ENCODE measurements at regions not wholly inside any gene's neighbourhood (a gene's known extent, or its start where the extent isn't known, plus 50 kb on each side); places are given as distances from the start of the nearest gene placed in this dataset.
"Not testable (repeated sequence)": the region's sequence is repeated elsewhere in the genome, so short reads cannot be mapped to it uniquely, and the experiment has no call there.

- DNase-seq = no peak
Measured at GRCh38 chr10:35950701-35951100, 308.6 kb upstream of the FZD8 start.

GRCh38 chr10:35950226-35950625, 308.1 kb upstream of the FZD8 start:
- no peak for DNase-seq

GRCh38 chr10:35949811-35950211, 307.7 kb upstream of the FZD8 start:
- DNase-seq = no peak

- DNase-seq = no peak
Measured at GRCh38 chr10:35946556-35946955, 304.5 kb upstream of the FZD8 start.

- no peak for DNase-seq
Measured at GRCh38 chr10:35942057-35942456, 300.0 kb upstream of the FZD8 start.

- DNase-seq = peak; percentile 29
Measured at GRCh38 chr10:35940141-35941041, 298.3 kb upstream of the FZD8 start.

GRCh38 chr10:35938160-35938559, 296.1 kb upstream of the FZD8 start:
- no peak for DNase-seq

- no peak for DNase-seq
Measured at GRCh38 chr10:35937546-35937945, 295.4 kb upstream of the FZD8 start.

GRCh38 chr10:35934642-35934995, 292.5 kb upstream of the FZD8 start:
- DNase-seq = no peak

- DNase-seq = no peak
Measured at GRCh38 chr10:35933940-35934641, 292.0 kb upstream of the FZD8 start.

GRCh38 chr10:35933491-35933890, 291.4 kb upstream of the FZD8 start:
- no peak for DNase-seq

GRCh38 chr10:35929962-35930361, 287.9 kb upstream of the FZD8 start:
- not testable (repeated sequence) for DNase-seq

- no peak for DNase-seq
Measured at GRCh38 chr10:35928748-35929147, 286.7 kb upstream of the FZD8 start.

- DNase-seq = no peak
Measured at GRCh38 chr10:35927990-35928488, 285.9 kb upstream of the FZD8 start.

GRCh38 chr10:35927341-35927740, 285.2 kb upstream of the FZD8 start:
- no peak for DNase-seq

- DNase-seq = no peak
Measured at GRCh38 chr10:35926846-35927245, 284.8 kb upstream of the FZD8 start.

GRCh38 chr10:35925493-35925892, 283.4 kb upstream of the FZD8 start:
- DNase-seq = no peak

GRCh38 chr10:35924759-35925158, 282.7 kb upstream of the FZD8 start:
- no peak for DNase-seq

GRCh38 chr10:35922876-35923600, 280.9 kb upstream of the FZD8 start:
- DNase-seq = no peak

- DNase-seq = no peak
Measured at GRCh38 chr10:35921866-35922350, 279.8 kb upstream of the FZD8 start.

- DNase-seq = no peak
Measured at GRCh38 chr10:35916791-35917190, 274.7 kb upstream of the FZD8 start.

- DNase-seq = no peak
Measured at GRCh38 chr10:35913628-35914027, 271.5 kb upstream of the FZD8 start.
